ENCODE measurements at regions not wholly inside any gene's neighbourhood (a gene's known extent, or its start where the extent isn't known, plus 50 kb on each side); places are given as distances from the start of the nearest gene placed in this dataset.

GRCh38 chr6:4591218-4591617 lies 185.0 kb upstream of the CDYL start:
- H3K27me3 ChIP-seq (ENCODE audit: control insufficient read depth in 2 of 2, insufficient read depth in 2 of 2, low read length in 2 of 2) = peaks cover 20 to 32% of the 10 kb centered on the region in 2 experiments
- CTCF ChIA-PET (ENCODE audit: low intra/inter-chr PET ratio) = no interaction called here
- no TSS peak for BruUV-seq (replicated peaks)
- no peaks in the 10 kb centered on the region; a peak in 1 of 5 replicates for H3K4me1 ChIP-seq (replicated peaks in 1 of 2; ENCODE audit: control insufficient read depth in 2 of 2, insufficient read depth in 2 of 2, low read length in 2 of 2)
- no peaks in the 10 kb centered on the region for H3K36me3 ChIP-seq (ENCODE audit: control insufficient read depth, insufficient read depth, low read length)
- 0% methylated on average over 6 of the region's 6 CpGs for WGBS (ENCODE audit: insufficient coverage, low coverage, missing lambda C conversion rate)
- H3K27ac ChIP-seq (ENCODE audit: extremely low read depth, low read depth, low read length) = no peak overlapping the region
- no peaks in the 10 kb centered on the region for H3K9me1 ChIP-seq (ENCODE audit: control insufficient read depth, insufficient read depth, low read length)
- in situ Hi-C loops (cut with MboI) (no loop called here), intact Hi-C loops (cut with micrococcal nuclease) (no loop called here)
- FAIRE-seq (no peak), ATAC-seq (no peak), DNase-seq (ENCODE audit: extremely low read depth in 1 of 4, low spot score in 3 of 4) (no peak)
- no peak overlapping the region for H3K4me3 ChIP-seq
- no peak overlapping the region for H2AFZ ChIP-seq (ENCODE audit: low read depth, low read length)
- no peaks in the 10 kb centered on the region for H3K79me2 ChIP-seq (ENCODE audit: control insufficient read depth, insufficient read depth, low read length)
- H3K9me3 ChIP-seq (replicated peaks; ENCODE audit: control insufficient read depth, insufficient read depth, low read depth, low read length) = no peaks in the 10 kb centered on the region
- no peak overlapping the region for H3K9ac ChIP-seq (ENCODE audit: insufficient read depth in 1 of 2, low read depth in 2 of 2, low read length in 2 of 2)
- H4K20me1 ChIP-seq (replicated peaks; ENCODE audit: control insufficient read depth, insufficient read depth, low read length) = no peaks in the 10 kb centered on the region
- POLR2A ChIA-PET = interaction anchor here (1.2 kb wide), 1 partner anchor 22 kb away, joined by 3 read pairs; no protein-coding TSS in a partner anchor
- H3K4me2 ChIP-seq (ENCODE audit: insufficient read depth, low read length) = no peak overlapping the region
- TF ChIP-seq HNRNPUL1 (IDR thresholded peaks at IDR 0.05; ENCODE audit: low read length) (no peak), NFXL1 (CRISPR knock-in tag; IDR thresholded peaks at IDR 0.05) (no peak), KLF10 (CRISPR knock-in tag; IDR thresholded peaks at IDR 0.05) (no peak), RBFOX2 (IDR thresholded peaks at IDR 0.05; ENCODE audit: low read depth, low read length) (no peak), ZNF124 (CRISPR knock-in tag; IDR thresholded peaks at IDR 0.05) (no peak), ZNF274 (IDR thresholded peaks at IDR 0.05; ENCODE audit: borderline replicate concordance, low read depth, low read length) (no peak), ELK3 (CRISPR knock-in tag; IDR thresholded peaks at IDR 0.05) (no peak), RFX7 (CRISPR knock-in tag; IDR thresholded peaks at IDR 0.05) (no peak), THRAP3 (IDR thresholded peaks at IDR 0.05; ENCODE audit: borderline replicate concordance) (no peak), ZFP30 (CRISPR knock-in tag; IDR thresholded peaks at IDR 0.05; ENCODE audit: borderline replicate concordance) (no peak), ZBTB26 (CRISPR knock-in tag; IDR thresholded peaks at IDR 0.05) (no peak), BCLAF1 (IDR thresholded peaks at IDR 0.05; ENCODE audit: borderline replicate concordance in 1 of 2, control insufficient read depth in 1 of 2, low read depth in 2 of 2, low read length in 1 of 2) (no peak), ZC3H8 (IDR thresholded peaks at IDR 0.05) (no peak), TCF7L2 (IDR thresholded peaks at IDR 0.05; ENCODE audit: low read depth, low read length) (no peak), HMG20B (CRISPR knock-in tag; IDR thresholded peaks at IDR 0.05) (no peak), ZMIZ1 (IDR thresholded peaks at IDR 0.05; ENCODE audit: low read depth in 2 of 2, low read length in 2 of 2) (no peak)

All from K562 (cell line).